HEK293 (cell line): ENCODE measurements at regions not wholly inside any gene's neighbourhood (a gene's known extent, or its start where the extent isn't known, plus 50 kb on each side); places are given as distances from the start of the nearest gene placed in this dataset.

Experiments
- CTCF ChIA-PET: fragments of 350-600 bp; formaldehyde crosslinking; extraction: SDS; loops from one replicate; lab custom pipeline; 2021; ENCODE audit warnings: antibody characterized with exemption; lab: Yijun Ruan, JAX
- POLR2A ChIA-PET: fragments of 300-600 bp; formaldehyde crosslinking; extraction: SDS; loops from one replicate; lab custom pipeline; 2020; ENCODE audit warnings: antibody characterized with exemption, inconsistent platforms; lab: Yijun Ruan, JAX
- H3K27ac ChIP-seq: fragments of 200-500 bp; sonication (Bioruptor generic); 2 replicates; pipeline ENCODE4 v1.5.1; 2014; ENCODE audit warnings: low read depth, low read length, control low read depth, inconsistent platforms; ENCODE audit errors: extremely low read depth
- H3K36me3 ChIP-seq, 2 experiments: fragments of 200-500 bp in 1 of 2; sonication (Bioruptor generic) in 1 of 2; 1 replicate in 1 of 2; 2 replicates in 1 of 2; pipeline ENCODE4 v1.5.1; 2014 to 2017; ENCODE audit warnings: inconsistent platforms in 2 of 2, low read length in 2 of 2; ENCODE audit not compliant: control insufficient read depth in 2 of 2, insufficient read depth in 1 of 2
- H3K4me1 ChIP-seq: fragments of 200-500 bp; sonication (Bioruptor generic); 2 replicates; pipeline ENCODE4 v1.5.1; 2014; ENCODE audit warnings: mild to moderate bottlenecking, low read length, inconsistent platforms; ENCODE audit not compliant: control insufficient read depth, insufficient read depth
- H3K4me3 ChIP-seq: 2 replicates; pipeline ENCODE4 v1.5.1; 2011; ENCODE audit warnings: low read depth, mild to moderate bottlenecking, control low read depth, low read length, moderate library complexity
- H3K9me3 ChIP-seq: fragments of 200-500 bp; sonication (Bioruptor generic); 2 replicates; pipeline ENCODE4 v1.5.1; 2014; ENCODE audit warnings: low read depth, low read length, inconsistent platforms; ENCODE audit not compliant: control insufficient read depth, insufficient read depth
- ELK4 ChIP-seq: IDR thresholded peaks from 2 replicates; pipeline ENCODE4 v1.6.1; 2011; ENCODE audit warnings: mild to moderate bottlenecking, low read depth, low read length, borderline replicate concordance
- HOXC10 ChIP-seq: sonication (generic); formaldehyde crosslinking; IDR thresholded peaks from 2 replicates; pipeline ENCODE4 v1.8.1; 2023; ENCODE audit warnings: mild to moderate bottlenecking, missing genetic modification reagents
- OVOL3 ChIP-seq: fragments of 450-650 bp; formaldehyde crosslinking; IDR thresholded peaks from 2 replicates; pipeline ENCODE4 v1.5.1; 2016; ENCODE audit warnings: missing biosample characterization, missing genetic modification characterization
- PRDM2 ChIP-seq: fragments of 450-650 bp; formaldehyde crosslinking; IDR thresholded peaks from 2 replicates; pipeline ENCODE4 v1.5.1; 2016; ENCODE audit warnings: missing biosample characterization, missing genetic modification characterization, borderline replicate concordance
- TRIM28 ChIP-seq: IDR thresholded peaks from 2 replicates; pipeline ENCODE4 v1.6.1; 2011; ENCODE audit warnings: low read length, control low read depth, borderline replicate concordance
- WT1 ChIP-seq: fragments of 450-650 bp; formaldehyde crosslinking; IDR thresholded peaks from 2 replicates; pipeline ENCODE4 v1.5.1; 2016; ENCODE audit warnings: missing biosample characterization, missing genetic modification characterization
- ZBTB11 ChIP-seq: fragments of 450-650 bp; formaldehyde crosslinking; conservative IDR thresholded peaks from 2 replicates; pipeline ENCODE4 v1.5.1; 2016; ENCODE audit warnings: low read depth, missing biosample characterization, missing genetic modification characterization
- ZNF121 ChIP-seq: fragments of 450-650 bp; formaldehyde crosslinking; IDR thresholded peaks from 2 replicates; pipeline ENCODE4 v1.5.1; 2016; ENCODE audit warnings: missing biosample characterization, missing genetic modification characterization
- ZNF146 ChIP-seq: fragments of 450-650 bp; formaldehyde crosslinking; IDR thresholded peaks from 2 replicates; pipeline ENCODE4 v1.5.1; 2016; ENCODE audit warnings: missing biosample characterization, missing genetic modification characterization
- ZNF24 ChIP-seq: fragments of 450-650 bp; formaldehyde crosslinking; IDR thresholded peaks from 2 replicates; pipeline ENCODE4 v1.5.1; 2016; ENCODE audit warnings: missing biosample characterization, missing genetic modification characterization
- ZNF341 ChIP-seq: fragments of 450-650 bp; formaldehyde crosslinking; IDR thresholded peaks from 2 replicates; pipeline ENCODE4; 2016; ENCODE audit warnings: low read depth, missing biosample characterization, missing genetic modification characterization
- ZNF391 ChIP-seq: fragments of 450-650 bp; formaldehyde crosslinking; IDR thresholded peaks from 2 replicates; pipeline ENCODE4 v1.5.1; 2016; ENCODE audit warnings: low read depth, missing biosample characterization, missing genetic modification characterization, borderline replicate concordance
- ZNF473 ChIP-seq: fragments of 450-650 bp; formaldehyde crosslinking; IDR thresholded peaks from 2 replicates; pipeline ENCODE4 v1.5.1; 2017; ENCODE audit warnings: missing biosample characterization, missing genetic modification characterization
- ZNF548 ChIP-seq: fragments of 450-650 bp; formaldehyde crosslinking; IDR thresholded peaks from 2 replicates; pipeline ENCODE4 v1.5.1; 2016; ENCODE audit warnings: missing biosample characterization, missing genetic modification characterization
- ZNF596 ChIP-seq: fragments of 450-650 bp; IDR thresholded peaks from 2 replicates; pipeline ENCODE4 v1.5.0; 2018; ENCODE audit warnings: missing biosample characterization, mild to moderate bottlenecking, missing genetic modification characterization, moderate library complexity
- ZNF768 ChIP-seq: fragments of 450-650 bp; formaldehyde crosslinking; IDR thresholded peaks from 2 replicates; pipeline ENCODE4 v1.5.1; 2018; ENCODE audit warnings: missing biosample characterization, mild to moderate bottlenecking, missing genetic modification characterization
- TF ChIP-seq, protein P1 (sequence below): fragments of 450-650 bp; formaldehyde crosslinking; IDR thresholded peaks from 2 replicates; pipeline ENCODE4 v1.5.1; 2016; ENCODE audit warnings: missing biosample characterization, missing genetic modification characterization
- TF ChIP-seq, protein P2 (sequence below): sonication (generic); formaldehyde crosslinking; IDR thresholded peaks from 2 replicates; pipeline ENCODE4 v1.8.1; 2022; ENCODE audit warnings: mild to moderate bottlenecking, moderate library complexity, missing genetic modification reagents
- TF ChIP-seq, protein P3 (sequence below): fragments of 450-650 bp; formaldehyde crosslinking; IDR thresholded peaks from 2 replicates; pipeline ENCODE4 v1.5.1; 2016; ENCODE audit warnings: missing biosample characterization, missing genetic modification characterization

DNA sequence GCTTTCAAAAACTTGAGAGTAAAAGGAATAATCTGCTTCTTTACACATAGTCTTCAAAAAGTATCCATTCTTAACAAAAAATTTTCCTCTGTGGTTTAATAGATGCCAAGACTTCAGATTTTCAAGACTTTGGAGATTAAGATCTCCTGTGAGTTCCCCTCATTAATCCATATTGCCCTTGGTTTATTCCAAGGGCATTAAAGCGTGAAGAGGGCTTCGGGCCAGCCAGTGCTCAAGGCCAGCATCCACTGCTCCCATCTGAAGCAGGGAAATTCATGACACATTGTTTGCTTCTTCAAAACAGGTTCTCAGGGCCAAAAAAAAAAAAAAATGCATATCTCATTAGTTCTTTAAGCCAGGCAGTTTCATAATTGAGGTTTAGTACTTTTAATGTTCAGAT is 137.3 kb upstream of the RHOBTB1 start:
- CTCF ChIA-PET, result no interaction called here
- TF ChIP-seq ZNF341 (tag by site-specific recombination) (no peak), OVOL3 (no peak), ZNF146 (tag by site-specific recombination) (no peak), HOXC10 (no peak), PRDM2 (tag by site-specific recombination) (no peak), ELK4 (no peak), ZNF391 (tag by site-specific recombination) (no peak), WT1 (tag by site-specific recombination) (no peak), ZNF24 (tag by site-specific recombination) (no peak), ZNF768 (no peak)
- TF ChIP-seq, protein P1, sequence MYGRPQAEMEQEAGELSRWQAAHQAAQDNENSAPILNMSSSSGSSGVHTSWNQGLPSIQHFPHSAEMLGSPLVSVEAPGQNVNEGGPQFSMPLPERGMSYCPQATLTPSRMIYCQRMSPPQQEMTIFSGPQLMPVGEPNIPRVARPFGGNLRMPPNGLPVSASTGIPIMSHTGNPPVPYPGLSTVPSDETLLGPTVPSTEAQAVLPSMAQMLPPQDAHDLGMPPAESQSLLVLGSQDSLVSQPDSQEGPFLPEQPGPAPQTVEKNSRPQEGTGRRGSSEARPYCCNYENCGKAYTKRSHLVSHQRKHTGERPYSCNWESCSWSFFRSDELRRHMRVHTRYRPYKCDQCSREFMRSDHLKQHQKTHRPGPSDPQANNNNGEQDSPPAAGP (tag by site-specific recombination), result no peak
- Histone ChIP-seq H3K9me3 (no peaks in the 10 kb centered on the region), H3K36me3 (no peaks in the 10 kb centered on the region), H3K4me3 (no peak overlapping the region), H3K4me1 (no peaks in the 10 kb centered on the region), H3K27ac (no peak overlapping the region)
- POLR2A ChIA-PET, result interaction anchor here (0.7 kb wide), 1 partner anchor 111 kb away, joined by 3 read pairs; no protein-coding TSS in a partner anchor

DNA sequence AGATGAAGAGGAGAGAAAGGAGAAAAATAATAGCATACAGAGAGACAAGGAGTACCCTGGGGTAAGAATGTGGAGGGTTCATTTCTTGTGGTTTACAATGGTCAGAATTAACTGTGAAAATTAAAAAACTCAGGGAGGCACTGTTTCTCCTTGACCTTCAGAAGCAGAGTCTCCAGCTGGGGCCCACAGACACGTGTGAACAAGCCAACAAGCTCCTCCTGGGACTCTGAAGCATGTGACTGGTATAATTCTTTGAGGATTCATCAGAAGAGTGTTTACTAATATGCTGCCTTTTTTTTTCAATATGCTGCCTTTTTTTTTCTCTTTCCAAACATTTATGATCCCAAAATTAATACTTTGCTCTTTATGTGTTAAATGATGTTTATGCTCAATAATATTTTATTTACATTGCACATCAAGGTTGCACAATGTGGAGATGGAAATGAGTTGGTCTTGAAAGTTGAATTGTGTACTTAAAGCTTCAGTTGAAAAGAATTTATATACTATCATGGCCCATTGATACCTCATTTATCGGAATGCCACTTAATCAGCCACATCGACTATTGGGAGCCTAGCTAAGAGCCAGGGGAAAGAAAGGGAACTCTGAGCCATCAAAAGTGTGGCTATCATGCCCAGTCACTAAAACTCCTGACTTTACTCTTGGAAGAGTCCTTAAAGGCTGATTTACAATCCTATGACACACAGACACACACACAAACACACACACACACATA is 134.7 kb upstream of the RHOBTB1 start:
- Histone ChIP-seq H3K9me3 (no peaks in the 10 kb centered on the region), H3K36me3 (no peaks in the 10 kb centered on the region), H3K27ac (no peak overlapping the region), H3K4me1 (no peaks in the 10 kb centered on the region), H3K4me3 (no peak overlapping the region)
- ChIA-PET POLR2A (no interaction called here), CTCF (interaction anchor here (0.7 kb wide), 1 partner anchor 63 kb away, joined by 3 read pairs; no protein-coding TSS in a partner anchor)
- TF ChIP-seq TRIM28 (no peak), ZNF596 (tag by site-specific recombination) (no peak), ZNF121 (tag by site-specific recombination) (no peak), ZBTB11 (tag by site-specific recombination) (no peak), ZNF548 (tag by site-specific recombination) (no peak), ZNF473 (tag by site-specific recombination) (no peak)
- TF ChIP-seq, protein P2, sequence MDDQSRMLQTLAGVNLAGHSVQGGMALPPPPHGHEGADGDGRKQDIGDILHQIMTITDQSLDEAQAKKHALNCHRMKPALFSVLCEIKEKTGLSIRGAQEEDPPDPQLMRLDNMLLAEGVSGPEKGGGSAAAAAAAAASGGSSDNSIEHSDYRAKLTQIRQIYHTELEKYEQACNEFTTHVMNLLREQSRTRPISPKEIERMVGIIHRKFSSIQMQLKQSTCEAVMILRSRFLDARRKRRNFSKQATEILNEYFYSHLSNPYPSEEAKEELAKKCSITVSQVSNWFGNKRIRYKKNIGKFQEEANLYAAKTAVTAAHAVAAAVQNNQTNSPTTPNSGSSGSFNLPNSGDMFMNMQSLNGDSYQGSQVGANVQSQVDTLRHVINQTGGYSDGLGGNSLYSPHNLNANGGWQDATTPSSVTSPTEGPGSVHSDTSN (CRISPR knock-in tag), result no peak
- TF ChIP-seq, protein P3, sequence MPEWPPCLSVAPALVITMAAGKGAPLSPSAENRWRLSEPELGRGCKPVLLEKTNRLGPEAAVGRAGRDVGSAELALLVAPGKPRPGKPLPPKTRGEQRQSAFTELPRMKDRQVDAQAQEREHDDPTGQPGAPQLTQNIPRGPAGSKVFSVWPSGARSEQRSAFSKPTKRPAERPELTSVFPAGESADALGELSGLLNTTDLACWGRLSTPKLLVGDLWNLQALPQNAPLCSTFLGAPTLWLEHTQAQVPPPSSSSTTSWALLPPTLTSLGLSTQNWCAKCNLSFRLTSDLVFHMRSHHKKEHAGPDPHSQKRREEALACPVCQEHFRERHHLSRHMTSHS, result no peak
